Testis (tissue), 2 donors: ENCODE measurements at regions not wholly inside any gene's neighbourhood (a gene's known extent, or its start where the extent isn't known, plus 50 kb on each side); places are given as distances from the start of the nearest gene placed in this dataset.

Experiments used
- POLR2A ChIP-seq: fragments of 450-650 bp; IDR thresholded peaks from one replicate; pipeline ENCODE4 v1.6.1; 2017; ENCODE audit warnings: antibody characterized with exemption, mild to moderate bottlenecking, moderate library complexity
- TF ChIP-seq, protein P1 (sequence below), 3 experiments: fragments of 450-650 bp in 2 of 3; fragments of 200-600 bp in 1 of 3; sonication (generic) in 1 of 3; IDR thresholded peaks; one replicate each; pipeline ENCODE4 v1.5.1; 2016 to 2019; ENCODE audit warnings: antibody characterized with exemption in 3 of 3, mild to moderate bottlenecking in 2 of 3, moderate library complexity in 1 of 3

- TF ChIP-seq, protein P1, sequence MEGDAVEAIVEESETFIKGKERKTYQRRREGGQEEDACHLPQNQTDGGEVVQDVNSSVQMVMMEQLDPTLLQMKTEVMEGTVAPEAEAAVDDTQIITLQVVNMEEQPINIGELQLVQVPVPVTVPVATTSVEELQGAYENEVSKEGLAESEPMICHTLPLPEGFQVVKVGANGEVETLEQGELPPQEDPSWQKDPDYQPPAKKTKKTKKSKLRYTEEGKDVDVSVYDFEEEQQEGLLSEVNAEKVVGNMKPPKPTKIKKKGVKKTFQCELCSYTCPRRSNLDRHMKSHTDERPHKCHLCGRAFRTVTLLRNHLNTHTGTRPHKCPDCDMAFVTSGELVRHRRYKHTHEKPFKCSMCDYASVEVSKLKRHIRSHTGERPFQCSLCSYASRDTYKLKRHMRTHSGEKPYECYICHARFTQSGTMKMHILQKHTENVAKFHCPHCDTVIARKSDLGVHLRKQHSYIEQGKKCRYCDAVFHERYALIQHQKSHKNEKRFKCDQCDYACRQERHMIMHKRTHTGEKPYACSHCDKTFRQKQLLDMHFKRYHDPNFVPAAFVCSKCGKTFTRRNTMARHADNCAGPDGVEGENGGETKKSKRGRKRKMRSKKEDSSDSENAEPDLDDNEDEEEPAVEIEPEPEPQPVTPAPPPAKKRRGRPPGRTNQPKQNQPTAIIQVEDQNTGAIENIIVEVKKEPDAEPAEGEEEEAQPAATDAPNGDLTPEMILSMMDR (IDR thresholded peaks at IDR 0.05) = no peak
- no peak for TF ChIP-seq POLR2A
Observed at GRCh38 chr19:30810726-30811125, 438.5 kb downstream of the ZNF536 start.
